ENCODE measurements at regions not wholly inside any gene's neighbourhood (a gene's known extent, or its start where the extent isn't known, plus 50 kb on each side); places are given as distances from the start of the nearest gene placed in this dataset.

DNA sequence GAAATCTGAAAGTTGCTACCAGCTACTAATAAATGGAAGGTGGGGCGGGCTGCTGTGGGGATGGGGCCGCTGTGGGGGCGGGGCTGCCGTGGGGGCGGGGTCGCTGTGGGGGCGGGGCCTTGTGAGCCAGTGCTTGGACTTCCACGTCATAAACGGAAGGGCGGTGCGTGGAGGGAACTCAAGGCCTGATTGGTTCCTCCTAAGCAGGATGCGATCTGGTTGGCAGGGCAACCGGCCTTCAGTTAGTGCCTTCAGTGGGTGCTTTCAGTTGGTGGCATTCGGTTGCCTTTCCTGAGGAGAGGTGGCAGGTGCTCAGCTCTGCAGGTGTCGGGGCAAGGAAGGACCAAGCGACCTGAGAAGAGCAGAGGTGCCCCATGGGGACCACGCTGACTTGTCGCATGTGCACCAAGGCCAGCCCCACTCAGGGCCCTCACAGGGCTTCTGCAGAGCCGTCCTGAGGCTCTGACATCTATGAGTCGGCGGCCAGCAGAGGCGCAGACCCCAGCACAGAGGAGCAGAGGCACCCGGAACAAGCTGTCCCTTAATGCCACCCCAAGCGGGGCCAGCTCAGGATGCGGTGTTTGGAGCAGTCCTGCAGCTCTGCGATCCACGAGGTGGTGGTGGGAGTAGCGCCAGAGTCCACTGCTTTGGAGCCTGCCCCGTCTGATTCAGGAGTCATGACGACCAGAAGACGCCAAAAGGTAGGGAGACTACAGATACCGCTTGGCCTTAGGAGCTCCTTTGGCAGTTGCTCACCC lies 54.4 kb upstream of the PDSS1 start:
- ChIA-PET RAD21 (ENCODE audit: low non-redundant PET in 1 of 2, low total read pairs in 2 of 2, uncharacterized antibody in 2 of 2, unreplicated experiment in 2 of 2) (no interaction called here), POLR2A (no interaction called here), CTCF (no interaction called here)
- H3K4me1 ChIP-seq (ENCODE audit: control insufficient read depth in 1 of 2, insufficient read depth in 2 of 2, low read length in 2 of 2) = no peaks in the 10 kb centered on the region
- intact Hi-C loops (cut with micrococcal nuclease) = no loop called here
- no peaks in the 10 kb centered on the region for H3K9me2 ChIP-seq (ENCODE audit: insufficient read depth)
- H3K4me2 ChIP-seq (ENCODE audit: low read length) = no peak overlapping the region
- TF ChIP-seq ZBTB33 (IDR thresholded peaks at IDR 0.05; ENCODE audit: extremely low read depth, insufficient replicate concordance, low read length) = no peak
- TF ChIP-seq CEBPB (IDR thresholded peaks at IDR 0.05; ENCODE audit: low read depth) = no peak
- no peak for TF ChIP-seq SIN3A (IDR thresholded peaks at IDR 0.05; ENCODE audit: low read depth)
- TF ChIP-seq ZFX (IDR thresholded peaks at IDR 0.05) = no peak
- TF ChIP-seq JUND (IDR thresholded peaks at IDR 0.05) = no peak
- TF ChIP-seq, protein P1, sequence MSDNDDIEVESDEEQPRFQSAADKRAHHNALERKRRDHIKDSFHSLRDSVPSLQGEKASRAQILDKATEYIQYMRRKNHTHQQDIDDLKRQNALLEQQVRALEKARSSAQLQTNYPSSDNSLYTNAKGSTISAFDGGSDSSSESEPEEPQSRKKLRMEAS (IDR thresholded peaks at IDR 0.05) = no peak
- TF ChIP-seq YY1 (IDR thresholded peaks at IDR 0.05; ENCODE audit: extremely low read depth, insufficient replicate concordance, low read depth, low read length) = no peak
- TF ChIP-seq SP1 (IDR thresholded peaks at IDR 0.05; ENCODE audit: low read depth) = no peak
- TF ChIP-seq RAD21 (IDR thresholded peaks at IDR 0.05; ENCODE audit: low read depth) = no peak
- TF ChIP-seq ZNF274 (IDR thresholded peaks at IDR 0.05; ENCODE audit: low read depth, low read length) = no peak
- no peak for TF ChIP-seq EZH2 (IDR thresholded peaks at IDR 0.05)
- TF ChIP-seq ELF1 (IDR thresholded peaks at IDR 0.05; ENCODE audit: borderline replicate concordance, low read depth) = no peak
- TF ChIP-seq EZH2phosphoT487 (IDR thresholded peaks at IDR 0.05; ENCODE audit: borderline replicate concordance) = no peak
- no peak for TF ChIP-seq POLR2AphosphoS5 (IDR thresholded peaks at IDR 0.05; ENCODE audit: low read depth, low read length)
- TF ChIP-seq, protein P2, sequence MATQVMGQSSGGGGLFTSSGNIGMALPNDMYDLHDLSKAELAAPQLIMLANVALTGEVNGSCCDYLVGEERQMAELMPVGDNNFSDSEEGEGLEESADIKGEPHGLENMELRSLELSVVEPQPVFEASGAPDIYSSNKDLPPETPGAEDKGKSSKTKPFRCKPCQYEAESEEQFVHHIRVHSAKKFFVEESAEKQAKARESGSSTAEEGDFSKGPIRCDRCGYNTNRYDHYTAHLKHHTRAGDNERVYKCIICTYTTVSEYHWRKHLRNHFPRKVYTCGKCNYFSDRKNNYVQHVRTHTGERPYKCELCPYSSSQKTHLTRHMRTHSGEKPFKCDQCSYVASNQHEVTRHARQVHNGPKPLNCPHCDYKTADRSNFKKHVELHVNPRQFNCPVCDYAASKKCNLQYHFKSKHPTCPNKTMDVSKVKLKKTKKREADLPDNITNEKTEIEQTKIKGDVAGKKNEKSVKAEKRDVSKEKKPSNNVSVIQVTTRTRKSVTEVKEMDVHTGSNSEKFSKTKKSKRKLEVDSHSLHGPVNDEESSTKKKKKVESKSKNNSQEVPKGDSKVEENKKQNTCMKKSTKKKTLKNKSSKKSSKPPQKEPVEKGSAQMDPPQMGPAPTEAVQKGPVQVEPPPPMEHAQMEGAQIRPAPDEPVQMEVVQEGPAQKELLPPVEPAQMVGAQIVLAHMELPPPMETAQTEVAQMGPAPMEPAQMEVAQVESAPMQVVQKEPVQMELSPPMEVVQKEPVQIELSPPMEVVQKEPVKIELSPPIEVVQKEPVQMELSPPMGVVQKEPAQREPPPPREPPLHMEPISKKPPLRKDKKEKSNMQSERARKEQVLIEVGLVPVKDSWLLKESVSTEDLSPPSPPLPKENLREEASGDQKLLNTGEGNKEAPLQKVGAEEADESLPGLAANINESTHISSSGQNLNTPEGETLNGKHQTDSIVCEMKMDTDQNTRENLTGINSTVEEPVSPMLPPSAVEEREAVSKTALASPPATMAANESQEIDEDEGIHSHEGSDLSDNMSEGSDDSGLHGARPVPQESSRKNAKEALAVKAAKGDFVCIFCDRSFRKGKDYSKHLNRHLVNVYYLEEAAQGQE (IDR thresholded peaks at IDR 0.05; ENCODE audit: low read depth) = no peak
- TF ChIP-seq CBX3 (IDR thresholded peaks at IDR 0.05; ENCODE audit: low read depth) = no peak
- TF ChIP-seq POLR2A (IDR thresholded peaks at IDR 0.05; ENCODE audit: borderline replicate concordance, extremely low read depth, insufficient read depth, insufficient read length) = no peak
- TF ChIP-seq EGR1 (IDR thresholded peaks at IDR 0.05; ENCODE audit: low read depth) = no peak
- no peak for TF ChIP-seq FOSL1 (IDR thresholded peaks at IDR 0.05; ENCODE audit: low read depth)
- H3K36me3 ChIP-seq (ENCODE audit: control insufficient read depth in 1 of 2, insufficient read depth in 2 of 2, low read length in 2 of 2) = no peaks in the 10 kb centered on the region
- no peak overlapping the region for H3K27ac ChIP-seq (ENCODE audit: low read depth, low read length)
- BruUV-seq (replicated peaks) = no TSS peak
- H3K79me2 ChIP-seq (ENCODE audit: insufficient read depth, low read length) = no peaks in the 10 kb centered on the region
- H3K4me3 ChIP-seq (replicated peaks in 1 of 2; ENCODE audit: low read depth in 1 of 2, low read length in 2 of 2) = no peak overlapping the region
- DNase-seq (ENCODE audit: low read depth, low spot score) (no peak), ATAC-seq (no peak)
- no peaks in the 10 kb centered on the region for H3K9me3 ChIP-seq (ENCODE audit: control insufficient read depth in 1 of 2, insufficient read depth in 1 of 2, low read depth in 1 of 2, low read length in 2 of 2)
- H2AFZ ChIP-seq (ENCODE audit: low read depth, low read length, poor library complexity, severe bottlenecking) = no peak overlapping the region
- no peak overlapping the region for H3K9ac ChIP-seq (ENCODE audit: low read length)
- no peaks in the 10 kb centered on the region for H4K20me1 ChIP-seq (ENCODE audit: insufficient read depth)
- H3K27me3 ChIP-seq (ENCODE audit: insufficient read depth, low read length) = no peaks in the 10 kb centered on the region

Measured in HCT116 (cell line).